ENCODE measurements at regions not wholly inside any gene's neighbourhood (a gene's known extent, or its start where the extent isn't known, plus 50 kb on each side); places are given as distances from the start of the nearest gene placed in this dataset.

- Histone ChIP-seq H3K9ac (ENCODE audit: extremely low read depth, insufficient read length, low read length) (no peak overlapping the region), H2BK12ac (ENCODE audit: insufficient read length, low read depth, low read length) (no peak overlapping the region), H3K23me2 (ENCODE audit: insufficient read length, low read depth, low read length, poor library complexity, severe bottlenecking) (no peaks in the 10 kb centered on the region), H2BK5ac (ENCODE audit: insufficient read length, low read length) (no peak overlapping the region), H3K4ac (ENCODE audit: low read depth, low read length) (no peak overlapping the region), H3K4me2 (ENCODE audit: insufficient read depth, insufficient read length, low read length) (no peak overlapping the region), H2AFZ (ENCODE audit: low read length) (no peak overlapping the region), H3K27me3 (ENCODE audit: insufficient read depth, low read length) (no peaks in the 10 kb centered on the region), H2BK20ac (ENCODE audit: low read depth, low read length, poor library complexity, severe bottlenecking) (no peak overlapping the region), H3K14ac (ENCODE audit: insufficient read depth, low read length) (no peak overlapping the region), H3K18ac (ENCODE audit: insufficient read length, low read depth, low read length) (no peak overlapping the region), H2BK120ac (ENCODE audit: low read depth, low read length, poor library complexity, severe bottlenecking) (no peak overlapping the region), H4K91ac (ENCODE audit: insufficient read length, low read depth, low read length) (no peak overlapping the region), H4K5ac (ENCODE audit: insufficient read length, low read depth, low read length) (no peak overlapping the region), H3T11ph (ENCODE audit: low read length) (no peak overlapping the region), H3K56ac (ENCODE audit: insufficient read length, low read depth, low read length) (no peak overlapping the region), H4K20me1 (ENCODE audit: control insufficient read depth, insufficient read depth, insufficient read length) (no peaks in the 10 kb centered on the region), H3K23ac (ENCODE audit: insufficient read length, low read depth, low read length) (no peak overlapping the region), H3K4me1 (ENCODE audit: insufficient read depth, low read length) (peaks cover 5% of the 10 kb centered on the region; the same call in 1 of the 2 replicates), H2AK5ac (ENCODE audit: insufficient read length, low read length) (no peak overlapping the region), H3K9me3 (ENCODE audit: control insufficient read depth, low read depth, low read length) (no peaks in the 10 kb centered on the region), H2BK15ac (ENCODE audit: low read depth, low read length) (no peak overlapping the region), H3K79me2 (ENCODE audit: insufficient read depth, low read length) (no peaks in the 10 kb centered on the region), H3K27ac (ENCODE audit: insufficient read length, low read depth, low read length) (no peak overlapping the region), H4K8ac (replicated peaks; ENCODE audit: insufficient read length, low read depth, low read length) (no peak overlapping the region), H3K79me1 (ENCODE audit: insufficient read depth, low read depth, low read length, poor library complexity, severe bottlenecking) (no peaks in the 10 kb centered on the region)
- DNase-seq: no peak
- H3K4me1 Mint-ChIP-seq: peaks cover 6 to 8% of the 10 kb centered on the region in 2 experiments
- H3K36me3 Mint-ChIP-seq (ENCODE audit: insufficient read depth in 1 of 3, low read depth in 3 of 3): no peaks in the 10 kb centered on the region
- H3K9me3 Mint-ChIP-seq: no peaks in the 10 kb centered on the region
- no peaks in the 10 kb centered on the region; the same call in 1 of the 2 replicates for H3K27me3 Mint-ChIP-seq (ENCODE audit: low read depth)
- no CpG with 5 or more reads among the region's 2 CpGs for WGBS (ENCODE audit: extremely low coverage, insufficient read length, low lambda C conversion rate)
- H3K27ac Mint-ChIP-seq: 0 out of 7 replicates have a peak overlapping the region, but pooled peaks of 1 of the 3 experiments have one; percentile 13
- no peak overlapping the region for H3K4me3 Mint-ChIP-seq
- TF ChIP-seq CTCF (conservative IDR thresholded peaks at IDR 0.05): no peak
These were observed 146.0 kb upstream of the PHACTR1 start for GRCh38 chr6:12570461-12571030.

Data from H9 (cell line).